ENCODE measurements at regions not wholly inside any gene's neighbourhood (a gene's known extent, or its start where the extent isn't known, plus 50 kb on each side); places are given as distances from the start of the nearest gene placed in this dataset.
"Not testable (repeated sequence)": the region's sequence is repeated elsewhere in the genome, so short reads cannot be mapped to it uniquely, and the experiment has no call there.

DNA sequence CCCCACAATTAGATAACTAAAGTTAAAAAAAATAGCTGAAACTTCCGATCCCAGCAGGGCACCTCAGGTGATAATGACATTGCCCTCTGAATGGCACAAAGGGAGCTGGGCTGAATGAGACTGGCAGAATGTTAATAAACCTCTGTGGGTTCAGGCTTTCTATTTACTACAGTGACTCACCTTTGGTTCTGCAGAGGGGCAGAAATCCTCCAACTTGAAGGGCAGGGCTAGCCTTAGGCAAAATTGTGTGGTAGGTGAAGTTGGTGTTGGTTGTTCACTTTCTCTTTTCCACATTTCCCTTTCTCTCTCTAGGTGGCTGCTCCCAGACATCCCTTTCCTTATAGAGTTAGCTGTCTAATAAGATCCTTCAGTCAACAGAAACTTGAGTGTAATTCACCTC lies 625.2 kb downstream of the EPM2A start:
- Histone ChIP-seq H3K27ac (ENCODE audit: low read depth in 2 of 2, low read length in 1 of 2) (no peak overlapping the region), H3K4me1 (ENCODE audit: control insufficient read depth in 2 of 2, insufficient read depth in 2 of 2, low read length in 1 of 2) (no peaks in the 10 kb centered on the region), H3K27me3 (ENCODE audit: control insufficient read depth in 1 of 2, insufficient read depth in 2 of 2, low read length in 2 of 2) (no peaks in the 10 kb centered on the region), H3K9me3 (ENCODE audit: control insufficient read depth in 2 of 2, insufficient read depth in 1 of 2, low read depth in 1 of 2, low read length in 1 of 2) (no peaks in the 10 kb centered on the region), H3K4me3 (ENCODE audit: low read depth in 1 of 2, low read length in 2 of 2) (no peak overlapping the region), H3K36me3 (ENCODE audit: control insufficient read depth in 2 of 2, insufficient read depth in 2 of 2, low read length in 1 of 2) (no peaks in the 10 kb centered on the region)
- 45 to 56% methylated on average over 1 of the region's 1 CpG for WGBS, 2 donors

DNA sequence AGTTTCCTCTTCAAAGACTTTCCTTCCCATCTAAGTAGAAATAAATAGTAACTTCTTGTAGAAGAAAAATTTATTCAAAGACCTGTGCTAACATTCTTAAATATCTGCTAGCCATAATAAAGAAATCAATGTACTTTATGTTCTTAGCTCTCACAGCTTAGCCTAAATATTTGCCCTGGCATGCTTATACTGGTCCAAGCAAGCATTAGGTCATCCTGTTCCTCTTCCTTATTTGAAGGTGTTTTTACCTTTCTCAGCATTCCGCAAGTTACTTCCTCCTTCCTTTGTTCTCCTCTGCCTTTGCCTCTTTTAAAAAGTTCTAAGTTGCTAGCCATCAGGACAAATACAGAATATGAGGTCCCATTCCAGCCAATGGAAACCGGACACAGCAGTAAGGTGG lies 623.9 kb downstream of the EPM2A start:
- not testable (repeated sequence) for H3K36me3 ChIP-seq (ENCODE audit: control insufficient read depth in 2 of 2, insufficient read depth in 2 of 2, low read length in 1 of 2); H3K9me3 ChIP-seq (ENCODE audit: control insufficient read depth in 2 of 2, insufficient read depth in 1 of 2, low read depth in 1 of 2, low read length in 1 of 2); H3K27ac ChIP-seq (ENCODE audit: low read depth in 2 of 2, low read length in 1 of 2); H3K27me3 ChIP-seq (ENCODE audit: control insufficient read depth in 1 of 2, insufficient read depth in 2 of 2, low read length in 2 of 2); H3K4me1 ChIP-seq (ENCODE audit: control insufficient read depth in 2 of 2, insufficient read depth in 2 of 2, low read length in 1 of 2); H3K4me3 ChIP-seq (ENCODE audit: low read depth in 1 of 2, low read length in 2 of 2)
- 60 to 74% methylated on average over 2 of the region's 2 CpGs for WGBS, 2 donors

DNA sequence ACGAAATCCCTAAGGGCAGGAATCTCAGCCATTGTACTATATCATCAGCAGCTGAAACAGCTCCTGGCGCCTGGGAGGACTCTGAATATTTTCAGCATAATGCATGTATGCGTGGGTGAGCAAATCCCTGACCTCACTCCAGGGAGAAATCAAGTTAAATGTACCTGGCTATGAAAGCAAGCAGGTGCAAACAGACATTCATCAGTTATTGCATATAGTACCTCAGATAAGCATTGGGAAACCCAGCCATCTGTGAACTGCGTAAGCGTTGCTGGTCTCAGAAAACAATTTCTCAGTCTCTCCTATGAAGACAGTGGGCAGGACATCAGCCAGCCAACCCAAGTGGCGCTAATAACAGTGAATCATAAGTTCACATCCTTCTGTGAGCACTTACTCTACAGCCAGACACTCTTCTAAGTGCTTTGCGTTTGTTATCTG lies 622.6 kb downstream of the EPM2A start:
- WGBS, 2 donors, result 70 to 76% methylated on average over 7 of the region's 7 CpGs

DNA sequence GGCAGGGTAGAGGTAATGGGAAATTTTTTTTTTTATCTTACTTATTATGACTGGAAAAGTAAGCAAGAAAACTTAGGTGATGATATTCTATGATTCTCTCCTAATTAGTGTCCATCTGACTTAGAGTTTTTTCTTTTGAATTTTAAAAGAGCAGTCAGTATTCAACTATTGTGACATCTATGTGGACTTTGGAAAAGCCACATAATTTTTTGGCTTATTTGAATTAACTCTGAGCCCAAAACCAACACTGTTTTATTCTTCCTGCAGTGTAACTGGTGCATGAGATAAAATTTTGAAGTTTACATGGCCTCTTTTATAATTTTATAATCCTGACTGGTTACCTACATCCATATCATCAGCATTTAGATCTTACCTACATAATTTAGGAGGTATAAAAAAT lies 619.7 kb downstream of the EPM2A start:
- no peaks in the 10 kb centered on the region for H3K36me3 ChIP-seq (ENCODE audit: control insufficient read depth in 2 of 2, insufficient read depth in 2 of 2, low read length in 1 of 2)
- no peaks in the 10 kb centered on the region for H3K27me3 ChIP-seq (ENCODE audit: control insufficient read depth in 1 of 2, insufficient read depth in 2 of 2, low read length in 2 of 2)
- H3K4me3 ChIP-seq (ENCODE audit: low read depth in 1 of 2, low read length in 2 of 2), result no peak overlapping the region
- no peaks in the 10 kb centered on the region for H3K4me1 ChIP-seq (ENCODE audit: control insufficient read depth in 2 of 2, insufficient read depth in 2 of 2, low read length in 1 of 2)
- no peak overlapping the region for H3K27ac ChIP-seq (ENCODE audit: low read depth in 2 of 2, low read length in 1 of 2)
- no peaks in the 10 kb centered on the region for H3K9me3 ChIP-seq (ENCODE audit: control insufficient read depth in 2 of 2, insufficient read depth in 1 of 2, low read depth in 1 of 2, low read length in 1 of 2)

More for the DNA sequence above, 622.6 kb downstream of the EPM2A start:
- H3K4me3 ChIP-seq (ENCODE audit: low read depth in 1 of 2, low read length in 2 of 2), result no peak overlapping the region
- no peaks in the 10 kb centered on the region for H3K27me3 ChIP-seq (ENCODE audit: control insufficient read depth in 1 of 2, insufficient read depth in 2 of 2, low read length in 2 of 2)
- no peak overlapping the region for H3K27ac ChIP-seq (ENCODE audit: low read depth in 2 of 2, low read length in 1 of 2)
- no peaks in the 10 kb centered on the region for H3K4me1 ChIP-seq (ENCODE audit: control insufficient read depth in 2 of 2, insufficient read depth in 2 of 2, low read length in 1 of 2)
- no peaks in the 10 kb centered on the region for H3K9me3 ChIP-seq (ENCODE audit: control insufficient read depth in 2 of 2, insufficient read depth in 1 of 2, low read depth in 1 of 2, low read length in 1 of 2)
- H3K36me3 ChIP-seq (ENCODE audit: control insufficient read depth in 2 of 2, insufficient read depth in 2 of 2, low read length in 1 of 2), result no peaks in the 10 kb centered on the region

DNA sequence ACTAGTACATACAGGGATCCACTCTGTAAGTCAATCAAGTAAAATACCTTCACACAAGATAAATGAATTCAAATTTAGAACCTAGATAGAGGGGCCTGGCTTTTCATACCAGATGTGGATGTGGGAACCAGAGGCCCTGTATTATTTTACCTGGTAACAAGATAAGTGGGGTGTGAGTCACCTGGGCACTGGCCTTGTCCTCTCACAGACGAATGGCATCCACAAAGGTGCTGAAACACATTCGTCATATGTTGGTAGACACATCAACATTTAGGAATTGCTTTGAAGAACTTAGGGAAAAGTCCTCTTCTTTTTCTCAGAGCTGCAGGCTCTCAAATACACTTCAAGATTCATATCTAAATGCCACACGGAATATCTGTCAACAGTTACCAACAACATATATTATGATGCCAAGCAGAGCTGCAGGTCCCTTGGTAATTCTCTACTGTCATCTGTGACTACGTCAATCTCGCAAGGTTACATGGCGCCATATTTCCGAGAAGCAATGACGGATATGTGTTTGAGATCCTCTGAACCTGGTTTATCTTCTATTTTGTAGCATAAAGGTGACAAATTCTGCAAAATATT lies 618.6 kb downstream of the EPM2A start:
- H3K4me3 ChIP-seq (ENCODE audit: low read depth in 1 of 2, low read length in 2 of 2), result no peak overlapping the region
- no peaks in the 10 kb centered on the region for H3K36me3 ChIP-seq (ENCODE audit: control insufficient read depth in 2 of 2, insufficient read depth in 2 of 2, low read length in 1 of 2)
- H3K4me1 ChIP-seq (ENCODE audit: control insufficient read depth in 2 of 2, insufficient read depth in 2 of 2, low read length in 1 of 2), result no peaks in the 10 kb centered on the region
- no peaks in the 10 kb centered on the region for H3K9me3 ChIP-seq (ENCODE audit: control insufficient read depth in 2 of 2, insufficient read depth in 1 of 2, low read depth in 1 of 2, low read length in 1 of 2)
- H3K27ac ChIP-seq (ENCODE audit: low read depth in 2 of 2, low read length in 1 of 2), result no peak overlapping the region
- H3K27me3 ChIP-seq (ENCODE audit: control insufficient read depth in 1 of 2, insufficient read depth in 2 of 2, low read length in 2 of 2), result no peaks in the 10 kb centered on the region
- 86 to 90% methylated on average over 8 of the region's 8 CpGs for WGBS, 2 donors

DNA sequence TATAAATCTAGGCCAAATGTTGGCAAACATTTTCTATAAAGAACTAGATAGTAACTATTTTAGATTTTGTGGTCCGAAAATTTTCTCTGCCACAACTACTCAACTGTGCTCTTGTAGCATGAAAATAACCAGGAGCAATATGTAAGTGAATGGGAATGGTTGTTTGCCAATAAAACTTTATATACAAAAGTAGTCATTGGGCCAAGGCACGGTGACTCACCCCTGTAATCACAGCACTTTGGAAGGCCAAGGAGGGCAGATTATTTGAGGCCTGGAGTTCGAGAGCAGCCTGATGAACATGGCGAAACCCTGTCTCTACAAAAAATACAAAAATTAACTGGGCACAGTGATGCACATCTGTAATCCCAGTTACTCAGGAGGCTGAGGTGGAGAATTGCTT lies 617.1 kb downstream of the EPM2A start:
- Histone ChIP-seq H3K36me3 (ENCODE audit: control insufficient read depth in 2 of 2, insufficient read depth in 2 of 2, low read length in 1 of 2) (no peaks in the 10 kb centered on the region), H3K27ac (ENCODE audit: low read depth in 2 of 2, low read length in 1 of 2) (no peak overlapping the region), H3K4me3 (ENCODE audit: low read depth in 1 of 2, low read length in 2 of 2) (no peak overlapping the region), H3K4me1 (ENCODE audit: control insufficient read depth in 2 of 2, insufficient read depth in 2 of 2, low read length in 1 of 2) (no peaks in the 10 kb centered on the region), H3K27me3 (ENCODE audit: control insufficient read depth in 1 of 2, insufficient read depth in 2 of 2, low read length in 2 of 2) (no peaks in the 10 kb centered on the region), H3K9me3 (ENCODE audit: control insufficient read depth in 2 of 2, insufficient read depth in 1 of 2, low read depth in 1 of 2, low read length in 1 of 2) (no peaks in the 10 kb centered on the region)
- 81 to 82% methylated on average over 4 of the region's 4 CpGs for WGBS, 2 donors

DNA sequence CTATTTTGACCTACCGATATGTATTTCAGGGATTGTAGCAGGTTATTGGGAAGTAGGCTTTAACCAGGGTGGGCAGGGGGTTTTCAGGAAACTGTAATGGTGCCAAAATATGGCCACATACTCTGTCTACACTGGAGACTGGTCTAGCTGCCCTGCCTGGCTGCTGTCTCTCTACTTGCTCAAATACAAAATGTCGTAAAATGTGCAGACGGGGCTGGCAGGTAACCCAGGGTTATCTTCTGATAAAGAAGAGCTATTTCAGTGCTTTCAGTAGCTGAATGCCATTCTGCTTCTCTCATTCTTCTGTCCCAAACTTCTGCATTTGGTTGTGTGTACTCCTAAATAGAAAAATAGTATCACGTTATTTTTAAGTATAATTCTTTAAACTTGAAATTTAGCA lies 616.2 kb downstream of the EPM2A start:
- 81 to 91% methylated on average over 4 of the region's 4 CpGs for WGBS, 2 donors
- no peaks in the 10 kb centered on the region for H3K36me3 ChIP-seq (ENCODE audit: control insufficient read depth in 2 of 2, insufficient read depth in 2 of 2, low read length in 1 of 2)
- no peaks in the 10 kb centered on the region for H3K27me3 ChIP-seq (ENCODE audit: control insufficient read depth in 1 of 2, insufficient read depth in 2 of 2, low read length in 2 of 2)
- H3K4me3 ChIP-seq (ENCODE audit: low read depth in 1 of 2, low read length in 2 of 2), result no peak overlapping the region
- H3K27ac ChIP-seq (ENCODE audit: low read depth in 2 of 2, low read length in 1 of 2), result no peak overlapping the region
- no peaks in the 10 kb centered on the region for H3K9me3 ChIP-seq (ENCODE audit: control insufficient read depth in 2 of 2, insufficient read depth in 1 of 2, low read depth in 1 of 2, low read length in 1 of 2)
- no peaks in the 10 kb centered on the region for H3K4me1 ChIP-seq (ENCODE audit: control insufficient read depth in 2 of 2, insufficient read depth in 2 of 2, low read length in 1 of 2)

DNA sequence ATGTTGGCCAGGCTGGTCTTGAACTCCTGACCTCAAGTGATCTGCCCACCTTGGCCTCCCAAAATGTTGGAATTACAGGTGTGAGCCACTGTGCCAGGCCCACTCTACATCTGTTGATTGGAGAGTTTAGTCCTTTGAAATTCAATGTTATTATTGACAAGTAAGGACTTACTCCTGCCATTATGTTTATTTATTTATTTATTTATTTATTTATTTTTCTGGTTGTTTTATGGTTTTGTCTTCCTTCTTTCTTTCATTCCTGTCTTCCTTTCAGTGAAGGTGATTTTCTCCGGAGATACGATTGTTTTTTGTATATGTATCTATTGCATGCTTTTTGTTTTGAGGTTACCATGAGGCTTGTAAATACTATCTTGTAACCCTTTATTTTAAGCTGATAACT lies 602.6 kb downstream of the EPM2A start:
- Histone ChIP-seq H3K4me3 (ENCODE audit: low read depth in 1 of 2, low read length in 2 of 2) (no peak overlapping the region), H3K27ac (ENCODE audit: low read depth in 2 of 2, low read length in 1 of 2) (no peak overlapping the region), H3K36me3 (ENCODE audit: control insufficient read depth in 2 of 2, insufficient read depth in 2 of 2, low read length in 1 of 2) (no peaks in the 10 kb centered on the region), H3K9me3 (ENCODE audit: control insufficient read depth in 2 of 2, insufficient read depth in 1 of 2, low read depth in 1 of 2, low read length in 1 of 2) (no peaks in the 10 kb centered on the region), H3K27me3 (ENCODE audit: control insufficient read depth in 1 of 2, insufficient read depth in 2 of 2, low read length in 2 of 2) (no peaks in the 10 kb centered on the region), H3K4me1 (ENCODE audit: control insufficient read depth in 2 of 2, insufficient read depth in 2 of 2, low read length in 1 of 2) (peaks cover 0 to 2% of the 10 kb centered on the region in 2 donors)
- WGBS, 2 donors, result 98 to 100% methylated on average over 2 of the region's 2 CpGs

DNA sequence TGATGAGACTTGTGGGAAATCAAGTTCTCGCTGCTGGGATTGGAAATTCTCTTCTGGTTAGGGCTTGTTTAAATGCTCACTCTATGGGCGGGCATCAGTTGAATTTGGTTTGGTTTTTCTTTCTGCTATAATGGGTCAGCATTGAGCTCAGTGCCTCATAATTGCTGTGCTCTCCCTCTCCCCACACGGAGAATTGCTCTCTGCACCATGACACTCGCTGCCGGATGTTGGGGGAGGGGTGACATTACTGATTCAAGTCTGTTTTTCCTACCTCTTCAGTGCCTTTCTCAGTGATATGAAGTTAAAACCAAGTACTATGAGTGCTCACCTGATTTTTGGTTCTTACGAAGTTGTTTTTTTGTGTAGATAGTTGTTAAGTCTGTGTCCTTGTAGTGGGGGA lies 599.6 kb downstream of the EPM2A start:
- Histone ChIP-seq H3K4me3 (ENCODE audit: low read depth in 1 of 2, low read length in 2 of 2) (no peak overlapping the region), H3K9me3 (ENCODE audit: control insufficient read depth in 2 of 2, insufficient read depth in 1 of 2, low read depth in 1 of 2, low read length in 1 of 2) (no peaks in the 10 kb centered on the region), H3K4me1 (ENCODE audit: control insufficient read depth in 2 of 2, insufficient read depth in 2 of 2, low read length in 1 of 2) (no peaks in the 10 kb centered on the region), H3K27ac (ENCODE audit: low read depth in 2 of 2, low read length in 1 of 2) (no peak overlapping the region), H3K27me3 (ENCODE audit: control insufficient read depth in 1 of 2, insufficient read depth in 2 of 2, low read length in 2 of 2) (no peaks in the 10 kb centered on the region), H3K36me3 (ENCODE audit: control insufficient read depth in 2 of 2, insufficient read depth in 2 of 2, low read length in 1 of 2) (no peaks in the 10 kb centered on the region)
- WGBS, 2 donors, result 88 to 95% methylated on average over 6 of the region's 6 CpGs

DNA sequence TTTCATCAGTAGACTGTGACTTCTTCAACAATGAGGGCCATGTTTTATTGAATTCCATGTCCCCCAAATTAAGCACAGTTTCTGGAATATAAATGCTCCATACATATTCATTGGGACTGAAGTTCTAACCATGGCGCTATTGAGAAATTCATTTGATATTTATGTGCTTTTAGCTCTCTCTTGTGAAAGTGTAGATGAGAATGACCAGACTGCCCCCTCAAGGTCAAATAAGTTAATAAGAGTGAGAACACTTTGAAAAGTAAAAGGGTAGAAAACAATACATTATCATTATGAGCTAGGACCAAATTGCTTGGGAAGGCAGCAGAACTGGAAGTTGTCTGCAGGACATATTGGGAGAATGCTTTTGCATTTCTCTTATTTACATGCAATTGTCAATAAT lies 597.9 kb downstream of the EPM2A start:
- H3K27ac ChIP-seq (ENCODE audit: low read depth in 2 of 2, low read length in 1 of 2), result no peak overlapping the region
- 75 to 88% methylated on average over 1 of the region's 1 CpG for WGBS, 2 donors

More for the DNA sequence above, 597.9 kb downstream of the EPM2A start:
- H3K4me1 ChIP-seq (ENCODE audit: control insufficient read depth in 2 of 2, insufficient read depth in 2 of 2, low read length in 1 of 2), result no peaks in the 10 kb centered on the region
- no peaks in the 10 kb centered on the region for H3K36me3 ChIP-seq (ENCODE audit: control insufficient read depth in 2 of 2, insufficient read depth in 2 of 2, low read length in 1 of 2)
- no peak overlapping the region for H3K4me3 ChIP-seq (ENCODE audit: low read depth in 1 of 2, low read length in 2 of 2)
- H3K27me3 ChIP-seq (ENCODE audit: control insufficient read depth in 1 of 2, insufficient read depth in 2 of 2, low read length in 2 of 2), result no peaks in the 10 kb centered on the region
- no peaks in the 10 kb centered on the region for H3K9me3 ChIP-seq (ENCODE audit: control insufficient read depth in 2 of 2, insufficient read depth in 1 of 2, low read depth in 1 of 2, low read length in 1 of 2)
